Chondrocyte (in vitro differentiated cells): ENCODE measurements at regions not wholly inside any gene's neighbourhood (a gene's known extent, or its start where the extent isn't known, plus 50 kb on each side); places are given as distances from the start of the nearest gene placed in this dataset.

Source experiments
- DNase-seq: peaks from one replicate; pipeline ENCODE4 v3.0.0; 2021; ENCODE audit warnings: mixed read lengths, low spot score
- H3K27ac Mint-ChIP-seq: one replicate; pipeline ENCODE4 v1.8.0; 2021; ENCODE audit warnings: mild to moderate bottlenecking, moderate library complexity, mixed read lengths; ENCODE audit not compliant: unreplicated experiment
- H3K27me3 Mint-ChIP-seq: 2 replicates; pipeline ENCODE4 v1.8.0; 2021; ENCODE audit warnings: low read depth, mixed read lengths
- H3K36me3 Mint-ChIP-seq: 2 replicates; pipeline ENCODE4 v1.8.0; 2021; ENCODE audit warnings: low read depth, mixed read lengths
- H3K4me1 Mint-ChIP-seq: 2 replicates; pipeline ENCODE4 v1.8.0; 2021; ENCODE audit warnings: low read depth, mild to moderate bottlenecking, mixed read lengths
- H3K4me3 Mint-ChIP-seq: one replicate; pipeline ENCODE4 v1.8.0; 2021; ENCODE audit warnings: mild to moderate bottlenecking, moderate library complexity, mixed read lengths; ENCODE audit not compliant: unreplicated experiment
- H3K9me3 Mint-ChIP-seq: 2 replicates; pipeline ENCODE4 v1.8.0; 2021; ENCODE audit warnings: low read depth, mixed read lengths
- CTCF ChIP-seq: fragments of 200-600 bp; sonication (generic); IDR thresholded peaks from 2 replicates; pipeline ENCODE4 v1.5.0; 2021; ENCODE audit warnings: antibody characterized with exemption, mild to moderate bottlenecking, moderate library complexity

DNA sequence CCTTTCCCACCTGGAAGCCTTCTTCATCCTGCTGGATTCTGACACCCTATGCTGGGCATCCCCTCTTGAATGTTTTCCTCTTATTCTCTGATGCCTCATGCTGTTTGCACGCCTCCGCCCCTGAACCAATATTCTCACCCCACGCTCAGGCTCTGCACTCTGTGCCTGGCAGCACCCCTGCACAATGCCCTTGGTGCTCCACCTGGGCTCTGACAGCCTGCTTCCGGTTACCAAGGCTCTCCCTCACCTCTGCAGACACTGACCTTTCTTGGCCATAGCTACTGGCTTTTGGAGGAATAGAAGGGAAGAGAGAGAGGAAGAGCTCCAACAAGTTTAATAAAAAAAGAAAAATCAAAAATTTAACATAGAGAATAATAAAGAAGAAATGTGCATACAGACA lies 108.7 kb upstream of the SHB start:
- no peak for TF ChIP-seq CTCF
- DNase-seq: no peak
- Mint-ChIP-seq H3K27ac (no peak overlapping the region), H3K27me3 (no peaks in the 10 kb centered on the region), H3K4me1 (peaks cover 8% of the 10 kb centered on the region), H3K9me3 (no peaks in the 10 kb centered on the region), H3K4me3 (no peak overlapping the region), H3K36me3 (no peaks in the 10 kb centered on the region)

GRCh38 chr9:38176251-38176650 lies 107.2 kb upstream of the SHB start:
- no peak for DNase-seq
- Mint-ChIP-seq H3K27me3 (no peaks in the 10 kb centered on the region), H3K9me3 (peaks cover 7% of the 10 kb centered on the region), H3K27ac (no peak overlapping the region), H3K36me3 (peaks cover 1% of the 10 kb centered on the region), H3K4me3 (no peak overlapping the region), H3K4me1 (peaks cover 19% of the 10 kb centered on the region)
- no peak for TF ChIP-seq CTCF

- H3K36me3 Mint-ChIP-seq: peaks cover 6% of the 10 kb centered on the region
- peaks cover 21% of the 10 kb centered on the region for H3K4me1 Mint-ChIP-seq
- no peak for DNase-seq
- H3K27ac Mint-ChIP-seq: no peak overlapping the region
- H3K4me3 Mint-ChIP-seq: no peak overlapping the region
- no peak for TF ChIP-seq CTCF
- H3K27me3 Mint-ChIP-seq: no peaks in the 10 kb centered on the region
- H3K9me3 Mint-ChIP-seq: peaks cover 14% of the 10 kb centered on the region
These were observed 106.4 kb upstream of the SHB start for GRCh38 chr9:38175423-38175822.

GRCh38 chr9:38172586-38172985 lies 103.6 kb upstream of the SHB start:
- TF ChIP-seq CTCF: no peak
- Mint-ChIP-seq H3K9me3 (peaks cover 21% of the 10 kb centered on the region), H3K4me1 (peaks cover 23% of the 10 kb centered on the region), H3K27ac (peak overlapping the region; percentile 70), H3K4me3 (no peak overlapping the region), H3K27me3 (no peaks in the 10 kb centered on the region), H3K36me3 (peaks cover 8% of the 10 kb centered on the region)
- DNase-seq: no peak

GRCh38 chr9:38171926-38172325 lies 102.9 kb upstream of the SHB start:
- H3K4me1 Mint-ChIP-seq: peaks cover 23% of the 10 kb centered on the region
- no peak for DNase-seq

More at GRCh38 chr9:38171926-38172325, 102.9 kb upstream of the SHB start:
- no peak overlapping the region for H3K27ac Mint-ChIP-seq
- H3K9me3 Mint-ChIP-seq: peaks cover 21% of the 10 kb centered on the region
- peaks cover 8% of the 10 kb centered on the region for H3K36me3 Mint-ChIP-seq
- no peak for TF ChIP-seq CTCF
- H3K4me3 Mint-ChIP-seq: no peak overlapping the region
- no peaks in the 10 kb centered on the region for H3K27me3 Mint-ChIP-seq
